IMR-90 (cell line): ENCODE measurements at regions not wholly inside any gene's neighbourhood (a gene's known extent, or its start where the extent isn't known, plus 50 kb on each side); places are given as distances from the start of the nearest gene placed in this dataset.
"Not testable (repeated sequence)": the region's sequence is repeated elsewhere in the genome, so short reads cannot be mapped to it uniquely, and the experiment has no call there.

Experiments
- ATAC-seq: fragments of 200-7000 bp; cut with Tn5 transposase; 2 replicates; pipeline ENCODE4 v1.9.1; 2020; ENCODE audit warnings: low read depth, mild to moderate bottlenecking, moderate library complexity
- BruUV-seq: library from RNA; stranded (reverse); fragments of 400-500 nt; replicated peaks from 2 replicates; lab custom pipeline; 2021; lab: Mats Ljungman, UMichigan
- CTCF ChIA-PET: fragments of 300-600 bp; formaldehyde crosslinking; extraction: SDS; loops from one replicate; lab custom pipeline; 2021; ENCODE audit warnings: antibody characterized with exemption; lab: Yijun Ruan, JAX
- POLR2A ChIA-PET: fragments of 300-600 bp; sonication (Branson Sonifier 250); formaldehyde crosslinking; loops from one replicate; lab custom pipeline; 2022; ENCODE audit warnings: antibody characterized with exemption; ENCODE audit not compliant: unreplicated experiment; lab: Charles Lee
- DNase-seq: peaks from one replicate; pipeline ENCODE4 v3.0.0; 2013
- H2AFZ ChIP-seq: replicated peaks from 2 replicates; pipeline ENCODE3; 2013; ENCODE audit warnings: low read length, mild to moderate bottlenecking; ENCODE audit not compliant: poor library complexity
- H2AK5ac ChIP-seq: 2 replicates; pipeline ENCODE4 v1.6.1; 2013; ENCODE audit warnings: low read depth, low read length, inconsistent platforms
- H2AK9ac ChIP-seq: replicated peaks from 2 replicates; pipeline ENCODE3; 2013; ENCODE audit warnings: mild to moderate bottlenecking, low read depth, low read length, moderate library complexity; ENCODE audit not compliant: poor library complexity
- H2BK120ac ChIP-seq: 2 replicates; pipeline ENCODE4 v1.6.1; 2013; ENCODE audit warnings: low read depth, low read length, inconsistent platforms
- H2BK15ac ChIP-seq: 3 replicates; pipeline ENCODE4 v1.6.1; 2013; ENCODE audit warnings: low read depth, low read length, inconsistent platforms
- H2BK20ac ChIP-seq: 2 replicates; pipeline ENCODE4 v1.6.1; 2013; ENCODE audit warnings: low read depth, mild to moderate bottlenecking, inconsistent platforms, low read length, moderate library complexity
- H2BK5ac ChIP-seq: 2 replicates; pipeline ENCODE4 v1.6.1; 2013; ENCODE audit warnings: mild to moderate bottlenecking, low read depth, low read length, inconsistent platforms; ENCODE audit not compliant: poor library complexity, severe bottlenecking
- H3K14ac ChIP-seq: replicated peaks from 2 replicates; pipeline ENCODE4 v1.6.1; 2013; ENCODE audit warnings: low read depth, low read length, inconsistent platforms
- H3K18ac ChIP-seq: 2 replicates; pipeline ENCODE4 v1.6.1; 2013; ENCODE audit warnings: low read depth, low read length, control low read depth
- H3K23ac ChIP-seq: 2 replicates; pipeline ENCODE4 v1.6.1; 2013; ENCODE audit warnings: low read depth, low read length, inconsistent platforms
- H3K27ac ChIP-seq: 2 replicates; pipeline ENCODE4 v1.5.1; 2013; ENCODE audit warnings: mild to moderate bottlenecking, control low read depth, low read length; ENCODE audit not compliant: insufficient read depth
- H3K27me3 ChIP-seq: 2 replicates; pipeline ENCODE4 v1.6.1; 2013; ENCODE audit warnings: low read length; ENCODE audit not compliant: control insufficient read depth, insufficient read depth
- H3K36me3 ChIP-seq: 2 replicates; pipeline ENCODE4 v1.6.1; 2013; ENCODE audit warnings: low read length, mixed read lengths; ENCODE audit not compliant: control insufficient read depth, insufficient read depth
- H3K4ac ChIP-seq: 2 replicates; pipeline ENCODE4 v1.6.1; 2013; ENCODE audit warnings: low read depth, low read length, inconsistent platforms
- H3K4me1 ChIP-seq: 2 replicates; pipeline ENCODE4 v1.6.1; 2013; ENCODE audit warnings: low read length, mixed read lengths; ENCODE audit not compliant: control insufficient read depth, insufficient read depth
- H3K4me2 ChIP-seq: 2 replicates; pipeline ENCODE4 v1.6.1; 2013; ENCODE audit warnings: low read depth, mild to moderate bottlenecking, control low read depth, low read length, moderate library complexity
- H3K4me3 ChIP-seq: 2 replicates; pipeline ENCODE4 v1.5.1; 2013; ENCODE audit warnings: low read depth, mild to moderate bottlenecking, control low read depth, low read length, moderate library complexity; ENCODE audit not compliant: insufficient read depth
- H3K56ac ChIP-seq: 2 replicates; pipeline ENCODE4 v1.6.1; 2013; ENCODE audit warnings: low read length, inconsistent platforms; ENCODE audit not compliant: insufficient read depth; ENCODE audit errors: extremely low read depth
- H3K79me1 ChIP-seq, 2 experiments: 2 replicates each; pipeline ENCODE4 v1.6.1; 2013; ENCODE audit warnings: low read length in 2 of 2, inconsistent platforms in 1 of 2, low read depth in 1 of 2
- H3K9ac ChIP-seq: 2 replicates; pipeline ENCODE4 v1.6.1; 2013; ENCODE audit warnings: low read depth, low read length, control low read depth
- H3K9me1 ChIP-seq: 2 replicates; pipeline ENCODE4 v1.6.1; 2013; ENCODE audit warnings: low read length, inconsistent platforms; ENCODE audit not compliant: insufficient read depth
- H3K9me3 ChIP-seq: 2 replicates; pipeline ENCODE4 v1.6.1; 2013; ENCODE audit warnings: low read length; ENCODE audit not compliant: control insufficient read depth, insufficient read depth
- H4K20me1 ChIP-seq: 2 replicates; pipeline ENCODE4 v1.6.1; 2013; ENCODE audit warnings: low read length, inconsistent platforms; ENCODE audit not compliant: insufficient read depth
- H4K5ac ChIP-seq: 2 replicates; pipeline ENCODE4 v1.6.1; 2013; ENCODE audit warnings: mild to moderate bottlenecking, low read depth, low read length, control low read depth
- H4K8ac ChIP-seq, 2 experiments: 2 replicates each; pipeline ENCODE4 v1.6.1; 2013; ENCODE audit warnings: low read depth in 2 of 2, low read length in 2 of 2, control low read depth in 1 of 2, inconsistent platforms in 1 of 2
- H4K91ac ChIP-seq: 2 replicates; pipeline ENCODE4 v1.6.1; 2013; ENCODE audit warnings: low read depth, low read length, inconsistent platforms; ENCODE audit not compliant: insufficient read depth
- WGBS, 2 experiments: methylation state at CpG; one replicate each; pipeline versions ENCODE4 v1.1.5 to v1.1.7; 2013; ENCODE audit warnings: missing lambda C conversion rate in 2 of 2; ENCODE audit not compliant: insufficient read length in 1 of 2; ENCODE audit errors: extremely low coverage in 2 of 2; 5-methylcytosine and 5-hydroxymethylcytosine counted together
- dilution Hi-C: fragments of 300-500 bp; cut with HindIII; formaldehyde crosslinking; loops from one replicate; pipeline ENCODE4 v1.14.3; 2018; ENCODE audit warnings: low sequenced_read_pairs; ENCODE audit not compliant: unreplicated experiment
- in situ Hi-C: fragments of 300-500 bp; cut with MboI; formaldehyde crosslinking; loops from 3 replicates; pipeline ENCODE4 v1.14.3; 2019; ENCODE audit warnings: low sequenced_read_pairs, inconsistent platforms, mixed read lengths
- intact Hi-C: fragments of 100-400 bp; cut with micrococcal nuclease; formaldehyde crosslinking; loops from 2 replicates; pipeline ENCODE4 v1.10.0; 2022

GRCh38 chr2:87452861-87453260 is 295.0 kb upstream of the PLGLB2 start:
- intact Hi-C loops, H4K91ac ChIP-seq, H3K4me1 ChIP-seq, in situ Hi-C loops, H3K9me1 ChIP-seq, H3K4me3 ChIP-seq, H3K4ac ChIP-seq, BruUV-seq, H3K23ac ChIP-seq, H3K9me3 ChIP-seq, CTCF ChIA-PET, H2BK15ac ChIP-seq, dilution Hi-C loops, H3K9ac ChIP-seq, POLR2A ChIA-PET, H4K5ac ChIP-seq, H3K27me3 ChIP-seq, H2AK9ac ChIP-seq, H3K36me3 ChIP-seq, H3K4me2 ChIP-seq, H3K14ac ChIP-seq, H4K20me1 ChIP-seq, H3K56ac ChIP-seq, H3K79me1 ChIP-seq, H2AFZ ChIP-seq, H3K18ac ChIP-seq: not testable (repeated sequence)
- DNase-seq (peak; percentile 78), ATAC-seq (peak; percentile 39)
- Histone ChIP-seq H3K27ac (peak overlapping the region; percentile 57), H2BK5ac (peak overlapping the region; percentile 36), H2BK20ac (0 out of 2 replicates have a peak overlapping the region, but pooled peaks have one; percentile 6), H4K8ac (peak overlapping the region in 1 of 2 experiments; percentile 85; a peak in 1 of 4 replicates), H2BK120ac (0 out of 2 replicates have a peak overlapping the region, but pooled peaks have one; percentile 7), H2AK5ac (0 out of 2 replicates have a peak overlapping the region, but pooled peaks have one; percentile 43)
- 0% methylated on average over 1 of the region's 1 CpG; no CpG with 5 or more reads in 1 of the 2 experiments for WGBS, 2 experiments
